NOMO-1 treated with DMSO at 0.1 percent for 48 hours (cell line): ENCODE measurements at regions not wholly inside any gene's neighbourhood (a gene's known extent, or its start where the extent isn't known, plus 50 kb on each side); places are given as distances from the start of the nearest gene placed in this dataset.
A peak's percentile ranks its signal among the peaks of the same experiment; 100 is the strongest.

Experiments
- DNase-seq: peaks from one replicate; lab custom pipeline; 2025; ENCODE audit not compliant: unreplicated experiment; lab: John Stamatoyannopoulos, UW

DNA sequence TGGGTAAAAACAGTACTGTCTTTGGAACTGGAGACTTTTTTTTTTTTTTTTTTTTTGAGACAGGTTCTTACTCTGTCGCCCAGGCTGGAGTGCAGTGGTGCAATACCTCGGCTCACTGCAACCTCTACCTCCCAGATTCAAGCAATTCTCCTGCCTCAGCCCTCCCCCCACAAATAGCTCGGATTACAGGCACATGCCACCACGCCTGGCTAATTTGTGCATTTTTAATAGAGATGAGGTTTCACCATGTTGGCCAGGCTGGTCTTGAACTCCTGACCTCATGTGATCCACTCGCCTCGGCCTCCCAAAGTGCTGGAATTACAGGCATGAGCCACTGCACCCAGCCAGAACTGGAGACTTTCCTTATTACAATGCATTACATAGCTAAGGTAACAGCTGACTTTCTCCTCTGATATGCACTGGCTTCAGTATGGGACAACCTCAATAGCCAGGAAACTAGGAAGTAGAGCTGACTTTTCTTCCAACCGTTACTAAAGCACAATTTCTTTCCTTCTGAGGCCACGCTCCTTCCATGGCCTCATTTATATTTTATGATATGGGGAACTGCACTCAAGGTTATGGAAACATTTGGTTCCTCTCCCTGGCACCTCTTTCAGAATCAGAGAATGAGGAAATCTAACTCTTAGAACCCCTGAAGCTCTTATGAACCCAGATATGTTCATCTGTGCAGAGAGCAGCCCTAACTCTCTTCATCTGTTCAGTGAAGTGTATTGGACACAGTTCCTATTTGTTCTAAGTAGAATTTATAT lies 53.5 kb upstream of the FAM9B start:
- peak; percentile 63 for DNase-seq

- DNase-seq, result peak; percentile 38
Measured at GRCh38 chrX:9088896-9089295, 55.0 kb upstream of the FAM9B start.

DNA sequence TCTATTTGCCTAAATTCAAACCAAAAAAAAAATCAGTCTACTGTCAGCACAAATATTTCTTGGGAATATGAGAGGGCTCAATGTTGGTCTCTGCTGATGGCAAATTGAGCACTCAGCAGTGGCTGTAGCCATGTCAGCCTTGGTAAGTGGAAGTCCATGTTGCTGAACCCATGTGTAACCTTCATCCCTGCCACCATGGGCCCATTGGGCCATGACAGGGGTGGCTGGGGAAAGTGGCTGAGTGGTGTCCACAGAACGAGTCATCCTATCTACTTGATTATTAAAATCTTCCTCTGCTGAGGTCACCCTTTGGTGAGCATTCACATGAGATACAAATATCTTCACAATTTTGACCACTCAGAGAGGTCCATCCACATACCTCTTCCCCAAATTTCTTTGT lies 56.8 kb upstream of the FAM9B start:
- no peak for DNase-seq

DNA sequence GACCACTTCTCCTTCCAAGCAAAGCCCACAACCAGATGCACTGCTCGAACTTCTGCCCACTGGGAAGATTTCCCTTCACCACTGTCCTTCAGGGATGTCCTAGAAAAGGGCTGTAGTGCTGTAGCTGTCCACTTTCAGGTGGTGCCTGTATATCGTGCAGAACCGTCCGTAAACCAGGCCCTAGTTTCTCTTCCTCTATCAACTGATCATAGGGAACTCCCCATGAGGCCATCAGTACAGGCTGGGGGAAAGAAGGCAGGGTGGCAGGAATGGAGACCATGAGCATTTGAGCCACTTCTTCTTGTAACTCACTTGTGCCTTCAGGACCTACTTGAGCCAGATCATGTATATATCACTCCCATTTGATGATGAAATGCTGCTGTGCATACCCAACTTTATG lies 57.3 kb upstream of the FAM9B start:
- peak; percentile 84 for DNase-seq

GRCh38 chrX:9102956-9103355 lies 69.0 kb upstream of the FAM9B start:
- no peak for DNase-seq

GRCh38 chrX:9108054-9108453 lies 74.1 kb upstream of the FAM9B start:
- DNase-seq, result no peak

- DNase-seq, result no peak
Measured at GRCh38 chrX:9110808-9111207, 76.9 kb upstream of the FAM9B start.

GRCh38 chrX:9114245-9114644 lies 80.3 kb upstream of the FAM9B start:
- DNase-seq, result no peak

- DNase-seq, result no peak
Measured at GRCh38 chrX:9117851-9118250, 83.9 kb upstream of the FAM9B start.

DNA sequence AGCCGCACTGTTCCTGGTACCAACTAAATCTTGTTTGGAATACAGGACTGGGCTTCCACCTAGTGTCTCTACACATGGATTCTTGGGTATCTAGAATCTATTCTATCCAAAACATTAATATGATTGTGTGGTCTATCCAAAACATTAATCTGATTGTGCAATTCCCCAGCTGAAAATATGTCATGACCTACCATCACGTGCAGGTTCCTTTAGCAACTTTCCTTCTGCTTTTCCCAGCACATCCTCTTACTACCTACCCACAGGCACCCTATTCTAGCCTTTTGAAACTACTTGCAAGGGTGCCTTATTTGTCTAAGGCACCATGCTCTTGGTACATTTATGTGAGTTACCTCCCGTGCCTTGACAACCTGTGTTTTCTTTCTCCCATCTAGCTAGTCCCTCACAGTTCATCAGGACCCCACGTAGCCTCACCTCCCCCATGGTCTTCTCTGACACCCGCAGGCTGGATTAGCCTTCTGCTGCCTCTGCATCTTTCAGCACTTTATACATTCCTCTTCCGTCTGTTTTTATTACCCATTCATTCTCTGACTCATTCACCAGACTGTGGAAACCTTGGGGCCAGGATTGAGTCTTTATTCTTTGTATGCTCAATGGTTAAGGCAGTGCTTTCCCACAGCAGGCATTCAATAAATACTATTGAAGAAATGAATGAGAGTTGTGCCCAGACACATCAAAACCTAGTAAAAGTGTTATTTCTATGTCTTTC lies 88.8 kb upstream of the FAM9B start:
- peak; percentile 36 for DNase-seq

DNA sequence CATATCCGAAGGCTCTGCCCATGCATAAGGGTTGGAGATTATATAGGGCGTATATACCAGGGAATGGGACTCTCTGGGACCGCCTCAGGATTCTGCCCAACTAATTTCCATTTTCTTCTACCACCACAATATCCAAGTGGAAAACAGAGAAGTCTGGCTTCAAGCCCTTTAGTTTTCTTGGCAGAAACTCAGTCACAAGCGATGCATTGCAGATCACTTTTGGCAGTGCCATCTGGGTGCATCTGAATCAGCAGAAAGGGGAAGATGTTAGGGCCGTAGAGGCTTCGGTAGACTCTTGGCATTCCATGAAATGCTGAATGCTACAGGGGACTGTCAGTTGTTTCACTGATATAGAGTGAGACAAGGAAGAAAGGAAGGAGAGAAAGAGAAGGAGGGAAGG lies 94.1 kb upstream of the FAM9B start:
- no peak for DNase-seq

DNA sequence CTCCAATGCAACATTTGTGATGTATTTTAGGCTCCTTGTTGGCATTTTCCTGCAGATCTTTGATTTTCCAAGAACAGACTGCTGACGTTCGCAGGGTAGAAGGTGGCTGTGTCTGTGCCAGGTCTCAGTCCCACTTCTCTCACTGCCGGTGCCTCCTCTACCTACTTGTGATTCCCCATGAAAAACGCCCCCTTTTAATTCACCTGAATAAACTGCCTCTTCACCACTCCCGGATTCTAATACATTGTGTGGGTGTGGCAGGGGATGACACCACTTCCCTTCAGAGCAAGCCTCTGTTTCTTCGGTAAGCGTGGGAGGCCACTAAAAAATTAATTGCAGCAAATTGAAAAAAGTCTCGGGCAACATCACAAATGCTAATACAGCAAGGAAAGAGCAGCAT lies 96.1 kb upstream of the FAM9B start:
- no peak for DNase-seq

DNA sequence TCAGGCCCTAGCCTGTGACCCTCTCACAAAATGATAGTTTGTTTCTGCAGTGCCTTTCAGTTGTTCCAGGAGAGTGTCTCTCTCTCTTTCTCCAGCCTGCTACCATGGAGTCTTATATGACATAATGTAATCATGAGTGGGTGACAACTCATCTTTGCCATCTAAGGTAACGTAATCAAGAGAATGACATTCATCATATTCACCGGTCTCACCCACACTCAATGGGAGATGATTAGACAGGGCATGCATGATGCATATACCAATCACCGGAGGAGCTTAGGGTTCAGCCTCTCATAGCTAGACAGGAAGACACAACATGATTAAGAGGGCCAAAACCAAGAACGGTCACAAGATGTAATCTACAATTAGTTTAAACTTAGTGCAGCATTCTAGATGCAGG lies 97.1 kb upstream of the FAM9B start:
- no peak for DNase-seq

DNA sequence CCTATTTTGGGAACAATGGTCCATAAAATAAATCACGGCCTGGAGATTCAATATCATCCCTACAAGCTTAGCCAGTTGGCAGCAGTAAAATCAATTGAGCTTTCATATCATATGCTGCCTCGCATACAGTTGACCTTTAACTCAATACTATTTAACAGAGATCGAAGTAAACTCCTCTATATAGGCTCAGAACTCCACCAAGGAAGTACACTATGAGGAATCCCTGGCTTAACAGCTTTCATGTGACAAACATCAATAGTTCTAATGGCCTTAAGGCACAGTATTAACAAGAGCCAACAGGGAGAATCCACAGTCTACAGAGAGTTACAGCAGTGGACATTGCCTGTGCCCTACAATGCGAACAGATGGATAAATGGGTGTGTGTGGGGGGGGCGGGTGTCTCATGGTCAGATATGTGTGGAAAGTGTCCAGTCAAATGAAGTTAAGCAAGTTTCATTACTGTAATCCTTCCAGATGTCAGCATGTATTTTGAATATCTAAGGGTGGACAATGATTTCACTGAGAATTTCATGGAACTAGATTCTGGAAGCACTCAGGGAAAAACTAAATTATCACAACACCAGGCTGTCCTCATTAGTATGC lies 98.2 kb upstream of the FAM9B start:
- no peak for DNase-seq

- DNase-seq, result no peak
Measured at GRCh38 chrX:9133426-9133825, 99.5 kb upstream of the FAM9B start.

- no peak for DNase-seq
Measured at GRCh38 chrX:9134366-9134765, 100.4 kb upstream of the FAM9B start.

DNA sequence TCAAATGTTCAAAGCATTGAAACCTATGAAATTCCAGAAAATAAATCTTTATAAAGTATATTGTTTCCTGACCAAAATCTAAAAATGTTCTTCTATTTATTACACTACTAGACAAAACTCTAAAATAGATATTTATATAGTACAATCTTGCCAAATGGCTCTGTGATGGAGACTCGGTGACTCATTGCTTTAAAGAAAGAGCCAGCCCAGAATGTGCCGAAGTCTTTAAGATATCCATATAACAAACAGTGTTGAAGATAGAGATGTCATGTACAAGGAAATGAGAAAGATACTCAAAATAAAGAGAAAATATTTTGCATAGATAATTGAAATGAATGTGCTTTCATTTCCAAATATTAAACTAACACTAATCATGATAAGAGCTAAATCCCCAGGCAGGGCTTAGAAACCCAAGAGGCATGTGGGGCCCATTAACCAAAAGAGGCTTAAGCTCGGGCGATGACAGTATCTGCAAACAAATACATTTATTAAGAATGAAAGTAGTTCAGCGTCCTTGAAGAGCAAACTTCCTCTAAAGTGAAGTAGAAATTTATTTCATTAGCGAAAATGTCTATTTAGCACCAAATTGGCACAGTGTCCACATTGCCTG lies 102.1 kb upstream of the FAM9B start:
- DNase-seq, result no peak

DNA sequence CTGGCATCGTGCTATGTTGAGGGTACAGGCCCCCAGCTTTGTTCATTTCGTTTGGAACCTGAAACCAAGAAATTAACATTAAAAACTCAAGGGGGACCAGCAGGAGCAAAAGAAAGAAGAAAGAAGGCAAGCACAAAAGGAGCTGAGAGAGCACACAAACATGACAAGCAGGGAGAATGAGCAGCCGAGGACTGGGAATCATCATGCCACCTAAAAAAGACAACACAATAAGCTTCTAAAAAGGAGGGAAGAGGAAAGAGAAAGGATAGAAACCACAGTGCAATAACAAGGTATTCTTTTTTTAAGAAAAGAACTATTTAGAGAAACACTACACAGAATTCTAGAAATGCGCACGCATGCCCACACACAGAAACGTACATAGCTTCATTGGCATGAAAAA lies 103.2 kb upstream of the FAM9B start:
- DNase-seq, result no peak

DNA sequence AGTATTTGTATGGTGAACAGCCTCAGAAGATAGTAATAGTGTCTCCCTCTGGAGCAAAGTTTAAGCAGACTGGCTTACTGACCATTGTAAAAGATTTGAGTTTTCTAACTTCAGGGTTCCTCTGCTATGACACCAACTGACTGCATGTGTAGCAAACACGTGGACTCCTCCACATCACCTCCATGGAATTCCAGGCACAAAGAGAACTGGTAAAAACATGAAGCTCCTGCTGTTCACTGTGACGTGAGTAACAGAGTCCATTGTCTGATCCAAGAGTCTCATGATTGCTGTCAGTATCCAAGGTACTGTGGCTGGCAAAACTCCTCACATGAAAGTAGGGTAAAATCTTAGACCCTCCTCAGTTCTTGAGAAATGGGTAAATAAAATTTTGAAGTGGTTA lies 107.6 kb upstream of the FAM9B start:
- DNase-seq, result no peak

GRCh38 chrX:9144701-9145241 lies 110.8 kb upstream of the FAM9B start:
- DNase-seq, result peak; percentile 25

DNA sequence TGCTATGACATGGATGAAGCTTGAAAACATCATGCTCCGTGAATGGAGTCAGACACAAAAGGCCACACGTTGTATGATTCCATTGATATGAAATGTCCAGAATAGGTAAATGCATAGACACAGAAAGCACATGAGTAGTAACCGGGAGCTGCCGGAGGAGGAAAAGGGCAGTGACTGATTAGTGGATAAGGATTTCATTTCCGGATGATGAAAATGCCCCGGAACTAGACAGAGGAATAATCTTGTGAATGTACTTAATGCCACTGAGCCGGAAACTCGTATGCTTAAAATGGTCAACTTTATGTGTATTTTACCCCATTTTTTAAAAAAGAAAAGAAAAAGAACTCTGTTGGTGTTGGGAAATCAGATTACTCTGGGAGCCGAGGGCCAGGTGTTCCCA lies 112.7 kb upstream of the FAM9B start:
- DNase-seq, result no peak

DNA sequence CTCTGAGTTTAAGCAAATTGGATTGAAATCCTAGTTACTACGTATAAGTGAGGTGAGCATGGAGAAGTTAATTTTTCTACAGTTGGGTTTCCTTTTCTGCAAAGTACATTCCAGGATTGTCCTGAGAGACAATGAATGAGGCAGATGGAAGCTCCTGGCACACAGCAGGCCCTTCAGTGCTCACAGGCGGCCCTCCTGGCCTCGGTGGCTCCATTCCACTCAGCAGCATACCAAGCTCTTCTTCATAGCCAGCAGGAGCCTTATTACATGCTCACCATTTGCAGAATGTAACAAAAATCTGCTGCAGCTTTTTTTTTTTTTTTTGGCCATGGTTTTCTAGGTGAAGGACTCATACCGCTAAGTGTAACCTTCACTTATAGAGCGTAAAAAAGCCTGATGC lies 113.2 kb upstream of the FAM9B start:
- no peak for DNase-seq
